ENCODE measurements at regions not wholly inside any gene's neighbourhood (a gene's known extent, or its start where the extent isn't known, plus 50 kb on each side); places are given as distances from the start of the nearest gene placed in this dataset.

DNA sequence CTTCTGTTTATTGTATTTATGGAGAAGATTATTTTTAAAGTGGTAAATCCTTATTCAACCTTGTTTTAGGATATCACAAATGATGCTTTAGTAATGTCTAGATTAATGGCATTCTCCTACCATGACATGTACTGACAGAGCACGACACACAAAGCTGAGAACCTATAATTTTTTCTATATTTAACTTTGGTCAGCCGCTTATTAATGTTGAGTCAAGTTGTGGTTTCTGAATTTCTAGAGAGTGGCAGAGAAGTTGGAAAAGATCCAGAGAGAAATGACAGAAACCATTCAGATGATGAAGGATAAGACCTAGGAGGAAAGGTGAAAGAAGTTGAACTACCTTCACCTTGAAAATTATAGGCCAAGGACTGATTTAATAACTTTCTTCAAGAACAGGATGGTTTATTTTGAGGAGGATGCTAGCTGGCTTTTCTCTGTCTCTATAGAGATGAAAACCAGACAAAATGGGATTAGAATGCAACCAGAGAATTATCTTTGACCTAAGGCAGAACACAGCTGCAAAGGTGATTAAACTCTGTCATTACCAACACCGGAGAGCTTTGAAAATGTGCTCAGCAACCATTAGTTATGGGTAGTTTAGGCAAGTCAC is 62.6 kb upstream of the TSPAN5 start:
- no peak for DNase-seq (ENCODE audit: low read depth)
- in situ Hi-C loops (cut with HindIII; ENCODE audit: low pct_unique_long_range_greater_than_20kb, low sequenced_read_pairs) = no loop called here

DNA sequence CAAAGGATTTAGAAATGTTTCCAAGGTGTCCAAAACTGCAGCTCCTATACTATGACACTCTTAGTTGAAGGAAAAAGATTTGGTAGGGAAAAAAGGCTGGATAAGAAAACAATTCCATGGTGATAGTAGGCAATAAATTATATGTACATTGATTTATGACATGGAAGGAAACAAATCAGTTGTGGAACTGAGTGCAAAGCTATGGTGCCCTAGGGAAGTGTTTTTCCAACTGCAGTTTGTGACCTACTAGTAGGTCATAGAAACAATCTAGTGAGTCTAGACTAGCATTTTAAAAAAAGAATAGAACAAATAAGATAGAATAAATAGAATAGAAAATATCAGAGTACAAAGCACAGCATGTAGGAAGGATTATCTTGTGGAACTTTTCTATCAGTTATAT is 58.4 kb upstream of the TSPAN5 start:
- DNase-seq (ENCODE audit: low read depth) = no peak
- in situ Hi-C loops (cut with HindIII; ENCODE audit: low pct_unique_long_range_greater_than_20kb, low sequenced_read_pairs) = no loop called here

DNA sequence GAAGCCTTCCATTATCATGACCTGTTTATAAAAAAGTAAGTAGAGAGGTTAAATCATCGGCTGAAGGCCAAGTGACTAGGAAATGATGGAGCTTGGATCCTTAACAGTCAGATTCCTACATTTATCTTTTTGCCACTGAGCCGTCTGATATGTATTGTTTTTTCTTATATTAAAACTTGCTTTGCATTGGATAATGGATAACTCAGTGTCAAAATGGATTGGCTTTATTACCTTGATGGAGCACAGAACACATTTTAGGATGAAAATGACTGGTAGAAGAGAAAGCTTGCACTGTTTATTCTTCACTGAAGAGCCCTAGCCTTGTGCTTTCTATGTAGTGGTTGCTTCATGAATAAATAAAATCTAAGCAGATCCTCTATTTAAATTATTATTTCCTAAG is 54.2 kb upstream of the TSPAN5 start:
- in situ Hi-C loops (cut with HindIII; ENCODE audit: low pct_unique_long_range_greater_than_20kb, low sequenced_read_pairs) = no loop called here
- DNase-seq (ENCODE audit: low read depth) = no peak

DNA sequence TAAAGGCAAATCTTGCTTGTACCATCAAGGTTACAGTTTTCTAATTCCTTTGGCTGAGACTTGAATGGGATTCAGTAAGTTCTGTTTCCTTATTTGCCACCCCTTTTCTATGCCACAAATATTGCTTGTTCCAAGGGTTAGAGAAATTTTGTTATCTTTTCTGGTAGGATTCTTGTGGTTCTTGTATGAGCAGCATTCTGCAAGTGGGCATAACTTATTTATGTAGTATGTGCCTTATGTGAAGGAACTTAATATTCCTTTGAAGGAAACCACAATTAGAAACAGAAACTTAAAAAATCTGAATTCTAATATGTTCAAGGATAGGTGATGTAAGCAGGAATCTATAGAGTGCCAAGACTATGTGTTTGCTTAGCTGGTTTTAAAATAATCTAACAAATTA is 53.1 kb upstream of the TSPAN5 start:
- in situ Hi-C loops (cut with HindIII; ENCODE audit: low pct_unique_long_range_greater_than_20kb, low sequenced_read_pairs) = no loop called here
- DNase-seq (ENCODE audit: low read depth) = no peak

GRCh38 chr4:98710831-98711230 is 52.4 kb upstream of the TSPAN5 start:
- in situ Hi-C loops (cut with HindIII; ENCODE audit: low pct_unique_long_range_greater_than_20kb, low sequenced_read_pairs) = no loop called here
- DNase-seq (ENCODE audit: low read depth) = no peak
